GM23248 (cell line): ENCODE measurements at regions not wholly inside any gene's neighbourhood (a gene's known extent, or its start where the extent isn't known, plus 50 kb on each side); places are given as distances from the start of the nearest gene placed in this dataset.

ENCODE experiments used
- EZH2 ChIP-seq: fragments of 200-600 bp; sonication (generic); IDR thresholded peaks from 2 replicates; pipeline ENCODE4 v1.6.1; 2018; ENCODE audit warnings: antibody characterized with exemption, mild to moderate bottlenecking; ENCODE audit not compliant: insufficient read depth, poor library complexity, severe bottlenecking
- EZH2phosphoT487 ChIP-seq: fragments of 200-600 bp; sonication (generic); IDR thresholded peaks from 2 replicates; pipeline ENCODE4 v1.6.1; 2018; ENCODE audit warnings: antibody characterized with exemption, moderate library complexity, mild to moderate bottlenecking, low read depth; ENCODE audit not compliant: insufficient read depth

DNA sequence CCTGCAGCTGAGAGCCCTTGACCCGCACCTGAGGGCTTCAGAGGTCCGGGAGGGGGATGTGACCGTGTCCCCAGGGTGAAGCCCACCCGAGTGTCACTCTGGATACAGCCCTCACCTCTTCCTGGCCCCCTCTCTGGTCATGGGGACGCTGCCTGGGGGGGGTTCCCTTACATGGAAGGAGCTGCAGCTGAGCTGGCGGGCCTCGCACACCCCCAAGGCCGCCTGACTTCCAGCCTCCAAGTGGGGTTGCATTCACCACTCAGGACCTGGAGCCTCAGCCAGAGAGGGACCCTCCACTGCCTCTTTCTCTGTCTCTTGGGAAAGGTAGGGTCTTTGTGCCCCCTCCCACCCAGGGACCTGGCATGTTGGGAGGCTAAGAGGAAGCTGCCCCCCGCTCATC, 284.6 kb downstream of the SEC14L1 start:
- TF ChIP-seq EZH2phosphoT487 (no peak), EZH2 (no peak)
